B cell (primary cell): ENCODE measurements at regions not wholly inside any gene's neighbourhood (a gene's known extent, or its start where the extent isn't known, plus 50 kb on each side); places are given as distances from the start of the nearest gene placed in this dataset.

Experiments
- ATAC-seq: fragments of 200-7000 bp; cut with Tn5 transposase; one replicate; pipeline ENCODE4 v1.10.0; 2021; ENCODE audit warnings: low read depth, mild to moderate bottlenecking, moderate number of reproducible peaks, moderate library complexity
- CTCF ChIA-PET: fragments of 350-600 bp; sonication (Branson Sonifier 250); formaldehyde crosslinking; loops from one replicate; lab custom pipeline; 2021; ENCODE audit warnings: antibody characterized with exemption, inconsistent platforms; lab: Charles Lee
- POLR2A ChIA-PET: fragments of 350-600 bp; sonication (Branson Sonifier 250); formaldehyde crosslinking; loops from one replicate; lab custom pipeline; 2021; ENCODE audit warnings: antibody characterized with exemption; lab: Charles Lee
- DNase-seq: peaks from one replicate; pipeline ENCODE4 v3.0.0; 2013
- H2AFZ ChIP-seq: 2 replicates; pipeline ENCODE4 v1.6.1; 2012; ENCODE audit warnings: mild to moderate bottlenecking, low read depth, low read length; ENCODE audit not compliant: insufficient read depth, poor library complexity, severe bottlenecking
- H3K27ac ChIP-seq, 2 donors: 1 replicate in 1 of 2; 2 replicates in 1 of 2; pipeline ENCODE4 v1.5.1; 2012 to 2013; ENCODE audit warnings: low read length in 2 of 2, mild to moderate bottlenecking in 2 of 2, moderate library complexity in 1 of 2
- H3K27me3 ChIP-seq, 4 experiments: fragments of 200-600 bp in 1 of 4; sonication (generic) in 1 of 4; replicated peaks in 1 of 4; 1 replicate in 2 of 4; 2 replicates in 2 of 4; pipeline versions ENCODE4 v1.6.1 to v1.7.0; 2013 to 2016; ENCODE audit warnings: low read length in 3 of 4, mild to moderate bottlenecking in 2 of 4, mixed read lengths in 1 of 4, moderate library complexity in 1 of 4; ENCODE audit not compliant: insufficient read depth in 4 of 4, control insufficient read depth in 3 of 4; ENCODE audit errors: control extremely low read depth in 1 of 4
- H3K36me3 ChIP-seq, 2 experiments: replicated peaks in 1 of 2; 1 replicate in 1 of 2; 2 replicates in 1 of 2; pipeline versions ENCODE4 v1.6.1 to v1.7.1; 2013; ENCODE audit warnings: low read length in 1 of 2; ENCODE audit not compliant: insufficient read depth in 2 of 2, control insufficient read depth in 1 of 2; ENCODE audit errors: control extremely low read depth in 1 of 2, extremely low read depth in 1 of 2
- H3K4me1 ChIP-seq, 2 donors: fragments of 200-600 bp in 1 of 2; sonication (generic) in 1 of 2; 1 replicate in 1 of 2; 2 replicates in 1 of 2; pipeline versions ENCODE4 v1.5.1 to v1.6.1; 2013 to 2017; ENCODE audit warnings: low read length in 2 of 2; ENCODE audit not compliant: control insufficient read depth in 2 of 2, insufficient read depth in 2 of 2
- H3K4me2 ChIP-seq: replicated peaks from 2 replicates; pipeline ENCODE3; 2012; ENCODE audit warnings: mild to moderate bottlenecking, low read depth, low read length; ENCODE audit not compliant: poor library complexity, severe bottlenecking
- H3K4me3 ChIP-seq, 5 experiments: fragments of 200-600 bp in 1 of 5; sonication (generic) in 1 of 5; 1 replicate in 3 of 5; 2 replicates in 2 of 5; pipeline versions ENCODE4 v1.5.1 to v1.7.0; 2011 to 2016; ENCODE audit warnings: low read length in 4 of 5, mild to moderate bottlenecking in 4 of 5, low read depth in 2 of 5, control low read depth in 1 of 5, moderate library complexity in 1 of 5; ENCODE audit not compliant: insufficient read depth in 1 of 5; ENCODE audit errors: control extremely low read depth in 1 of 5, extremely low read depth in 1 of 5
- H3K79me2 ChIP-seq: fragments of 200-600 bp; sonication (generic); one replicate; pipeline ENCODE4 v1.6.0; 2016; ENCODE audit warnings: low read length; ENCODE audit not compliant: control insufficient read depth, insufficient read depth
- H3K9ac ChIP-seq: fragments of 200-600 bp; sonication (generic); 2 replicates; pipeline ENCODE4 v1.6.1; 2017; ENCODE audit warnings: mild to moderate bottlenecking, low read length, moderate library complexity
- H3K9me3 ChIP-seq, 3 donors: one replicate each; pipeline versions ENCODE4 v1.6.1 to v1.7.1; 2013; ENCODE audit warnings: low read length in 2 of 3; ENCODE audit not compliant: control insufficient read depth in 2 of 3, insufficient read depth in 1 of 3; ENCODE audit errors: control extremely low read depth in 1 of 3
- H4K20me1 ChIP-seq: 2 replicates; pipeline ENCODE4 v1.6.0; 2012; ENCODE audit warnings: mild to moderate bottlenecking, low read length; ENCODE audit not compliant: insufficient read depth, control insufficient read depth, poor library complexity, severe bottlenecking
- H3K27ac Mint-ChIP-seq: one replicate; pipeline ENCODE4 v1.8.0; 2021; ENCODE audit warnings: mixed read lengths
- H3K27me3 Mint-ChIP-seq: one replicate; pipeline ENCODE4 v1.8.0; 2021; ENCODE audit warnings: mixed read lengths
- H3K4me1 Mint-ChIP-seq: one replicate; pipeline ENCODE4 v1.8.0; 2021; ENCODE audit warnings: mixed read lengths
- H3K4me3 Mint-ChIP-seq: one replicate; pipeline ENCODE4 v1.8.0; 2021; ENCODE audit warnings: mixed read lengths
- H3K9me3 Mint-ChIP-seq: one replicate; pipeline ENCODE4 v1.8.0; 2022; ENCODE audit warnings: mixed read lengths; ENCODE audit not compliant: insufficient read depth
- EZH2 ChIP-seq: IDR thresholded peaks from 2 replicates; pipeline ENCODE4 v1.6.1; 2012; ENCODE audit warnings: borderline replicate concordance, low read depth, mild to moderate bottlenecking, moderate library complexity, low read length; ENCODE audit not compliant: insufficient read depth, poor library complexity, severe bottlenecking
- WGBS: methylation state at CpG from one replicate; pipeline ENCODE4 v1.1.5; 2013; ENCODE audit warnings: missing lambda C conversion rate; ENCODE audit not compliant: insufficient coverage; 5-methylcytosine and 5-hydroxymethylcytosine counted together
- intact Hi-C: fragments of 100-400 bp; cut with micrococcal nuclease; formaldehyde crosslinking; loops from one replicate; pipeline ENCODE4 v1.10.0; 2022
- TF ChIP-seq, protein P1 (sequence below): fragments of 200-600 bp; IDR thresholded peaks from one replicate; pipeline ENCODE4 v1.8.0; 2022; ENCODE audit warnings: antibody characterized with exemption, mild to moderate bottlenecking

DNA sequence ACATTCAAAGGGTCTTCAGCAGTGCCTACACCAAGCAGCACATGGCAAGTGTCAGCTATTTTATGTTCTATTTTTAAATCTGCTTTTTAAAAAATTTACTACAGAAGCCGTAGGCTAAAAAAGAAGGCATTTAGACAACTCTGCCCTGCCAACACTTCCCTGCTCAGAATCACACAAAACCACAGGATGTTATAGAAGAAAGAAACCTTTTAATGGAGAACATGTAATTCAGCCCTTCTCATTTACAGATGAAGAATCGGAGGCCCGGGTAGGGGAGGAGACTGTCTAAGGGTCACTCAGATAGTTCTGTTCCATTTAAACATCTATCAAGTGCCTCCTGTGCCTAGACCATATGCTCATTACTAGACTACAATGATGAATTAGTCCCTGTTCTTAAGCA is 171.8 kb upstream of the NTF3 start:
- H3K36me3 ChIP-seq = no peaks in the 10 kb centered on the region
- no peak overlapping the region for H3K4me2 ChIP-seq
- intact Hi-C loops = no loop called here
- no peak overlapping the region for H2AFZ ChIP-seq
- no peaks in the 10 kb centered on the region for H3K27me3 ChIP-seq
- Mint-ChIP-seq H3K27ac (no peak overlapping the region), H3K27me3 (peaks cover 11% of the 10 kb centered on the region), H3K9me3 (no peaks in the 10 kb centered on the region), H3K4me3 (no peak overlapping the region), H3K4me1 (no peaks in the 10 kb centered on the region)
- no peak overlapping the region for H3K27ac ChIP-seq
- no peaks in the 10 kb centered on the region for H3K9me3 ChIP-seq
- no peak for DNase-seq
- no peaks in the 10 kb centered on the region for H4K20me1 ChIP-seq
- H3K4me3 ChIP-seq = no peak overlapping the region
- TF ChIP-seq, protein P1, sequence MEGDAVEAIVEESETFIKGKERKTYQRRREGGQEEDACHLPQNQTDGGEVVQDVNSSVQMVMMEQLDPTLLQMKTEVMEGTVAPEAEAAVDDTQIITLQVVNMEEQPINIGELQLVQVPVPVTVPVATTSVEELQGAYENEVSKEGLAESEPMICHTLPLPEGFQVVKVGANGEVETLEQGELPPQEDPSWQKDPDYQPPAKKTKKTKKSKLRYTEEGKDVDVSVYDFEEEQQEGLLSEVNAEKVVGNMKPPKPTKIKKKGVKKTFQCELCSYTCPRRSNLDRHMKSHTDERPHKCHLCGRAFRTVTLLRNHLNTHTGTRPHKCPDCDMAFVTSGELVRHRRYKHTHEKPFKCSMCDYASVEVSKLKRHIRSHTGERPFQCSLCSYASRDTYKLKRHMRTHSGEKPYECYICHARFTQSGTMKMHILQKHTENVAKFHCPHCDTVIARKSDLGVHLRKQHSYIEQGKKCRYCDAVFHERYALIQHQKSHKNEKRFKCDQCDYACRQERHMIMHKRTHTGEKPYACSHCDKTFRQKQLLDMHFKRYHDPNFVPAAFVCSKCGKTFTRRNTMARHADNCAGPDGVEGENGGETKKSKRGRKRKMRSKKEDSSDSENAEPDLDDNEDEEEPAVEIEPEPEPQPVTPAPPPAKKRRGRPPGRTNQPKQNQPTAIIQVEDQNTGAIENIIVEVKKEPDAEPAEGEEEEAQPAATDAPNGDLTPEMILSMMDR = no peak
- no peak for TF ChIP-seq EZH2
- CTCF ChIA-PET = no interaction called here
- H3K9ac ChIP-seq = no peak overlapping the region
- POLR2A ChIA-PET = no interaction called here
- H3K79me2 ChIP-seq = no peaks in the 10 kb centered on the region
- ATAC-seq = no peak
- WGBS = no CpG with 5 or more reads among the region's 3 CpGs
- no peaks in the 10 kb centered on the region for H3K4me1 ChIP-seq

DNA sequence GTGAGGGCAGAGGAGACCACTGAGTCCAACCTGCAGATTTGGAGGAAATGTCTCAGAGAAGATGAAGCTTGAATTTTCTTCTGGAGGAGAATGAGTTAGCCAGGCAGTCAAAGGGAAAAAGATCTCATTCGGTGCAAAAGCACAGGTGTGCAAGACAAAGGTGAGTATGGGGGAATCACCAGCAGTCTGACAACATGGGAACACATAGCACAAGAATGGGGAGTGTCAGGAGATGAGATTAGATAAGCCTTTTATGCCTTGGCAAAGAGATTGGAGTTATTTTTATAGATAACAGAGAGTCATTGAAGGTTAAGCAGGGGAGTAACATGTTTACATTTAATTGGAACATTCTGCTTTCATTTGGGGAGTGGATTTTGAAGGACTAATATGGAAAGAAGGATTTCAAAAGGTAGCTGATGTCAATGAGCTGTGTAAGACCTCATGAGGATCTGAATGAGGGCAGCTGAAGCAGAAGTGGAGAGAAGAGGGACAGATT is 171.3 kb upstream of the NTF3 start:
- H3K4me3 Mint-ChIP-seq = no peak overlapping the region
- H3K4me1 Mint-ChIP-seq = no peaks in the 10 kb centered on the region
- no peaks in the 10 kb centered on the region for H3K36me3 ChIP-seq
- TF ChIP-seq EZH2 = no peak
- TF ChIP-seq, protein P1 = no peak
- H3K27ac ChIP-seq = no peak overlapping the region
- H3K9me3 Mint-ChIP-seq = no peaks in the 10 kb centered on the region
- no peak overlapping the region for H3K27ac Mint-ChIP-seq
- ChIA-PET CTCF (no interaction called here), POLR2A (no interaction called here)
- DNase-seq (no peak), ATAC-seq (no peak)
- no peak overlapping the region for H2AFZ ChIP-seq
- peaks cover 11% of the 10 kb centered on the region for H3K27me3 Mint-ChIP-seq
- intact Hi-C loops = no loop called here
- H3K4me1 ChIP-seq = no peaks in the 10 kb centered on the region
- H3K79me2 ChIP-seq = no peaks in the 10 kb centered on the region
- H3K4me3 ChIP-seq = no peak overlapping the region
- H3K9me3 ChIP-seq = no peaks in the 10 kb centered on the region
- no peaks in the 10 kb centered on the region for H3K27me3 ChIP-seq
- no peak overlapping the region for H3K9ac ChIP-seq
- H4K20me1 ChIP-seq = no peaks in the 10 kb centered on the region
- WGBS = 100% methylated on average over 1 of the region's 1 CpG
- H3K4me2 ChIP-seq = no peak overlapping the region
